ENCODE measurements at regions not wholly inside any gene's neighbourhood (a gene's known extent, or its start where the extent isn't known, plus 50 kb on each side); places are given as distances from the start of the nearest gene placed in this dataset.

- ChIA-PET CTCF (ENCODE audit: partially characterized antibody) (no interaction called here), POLR2A (ENCODE audit: partially characterized antibody) (no interaction called here)
- no peak overlapping the region for H3K4me3 ChIP-seq (ENCODE audit: extremely low read depth in 1 of 4, insufficient read depth in 2 of 4, low read depth in 3 of 4, low read length in 4 of 4)
- DNase-seq (ENCODE audit: low read depth in 1 of 2, low spot score in 2 of 2), result no peak
- H3K23ac ChIP-seq (ENCODE audit: insufficient read length), result no peak overlapping the region
- H3K9me3 ChIP-seq (ENCODE audit: insufficient read depth in 2 of 2, low read depth in 1 of 2, low read length in 1 of 2), result peaks cover 0 to 58% of the 10 kb centered on the region in 2 experiments; a peak in 2 of 4 replicates
- no peak overlapping the region for H3K18ac ChIP-seq (ENCODE audit: extremely low read depth, low read length)
- H3K79me1 ChIP-seq (ENCODE audit: low read depth, low read length), result no peaks in the 10 kb centered on the region
- H2AFZ ChIP-seq (ENCODE audit: low read length), result no peak overlapping the region
- H3K36me3 ChIP-seq (ENCODE audit: control insufficient read depth in 2 of 4, insufficient read depth in 4 of 4, low read length in 3 of 4), result no peaks in the 10 kb centered on the region
- WGBS, 2 experiments (ENCODE audit: extremely low coverage in 1 of 2, insufficient coverage in 1 of 2, insufficient read length in 1 of 2, insufficient replicate concordance in 2 of 2, low coverage in 1 of 2, low lambda C conversion rate in 2 of 2, missing lambda C conversion rate in 1 of 2), result 91% methylated on average over 13 of the region's 22 CpGs; no CpG with 5 or more reads in 1 of the 2 experiments
- no peak overlapping the region for H3K56ac ChIP-seq (replicated peaks; ENCODE audit: insufficient read length, low read depth, low read length)
- no peaks in the 10 kb centered on the region for H3K79me2 ChIP-seq (ENCODE audit: control insufficient read depth in 1 of 2, insufficient read depth in 2 of 2, low read length in 2 of 2)
- H4K8ac ChIP-seq (ENCODE audit: extremely low read depth, insufficient read depth, low read length), result no peak overlapping the region
- no peaks in the 10 kb centered on the region for H3K4me1 ChIP-seq (replicated peaks in 1 of 4; ENCODE audit: control insufficient read depth in 3 of 4, insufficient read depth in 4 of 4, low read length in 3 of 4)
- TF ChIP-seq MAFK (IDR thresholded peaks at IDR 0.05; ENCODE audit: low read depth, low read length) (no peak), ZNF274 (IDR thresholded peaks at IDR 0.05; ENCODE audit: borderline replicate concordance, extremely low read depth, low read length) (no peak), FOSL1 (IDR thresholded peaks at IDR 0.05; ENCODE audit: insufficient read depth, low read depth, low read length) (no peak)
- no peak overlapping the region for H3K4ac ChIP-seq (replicated peaks; ENCODE audit: insufficient read length, low read depth, low read length)
- no peak overlapping the region for H3K14ac ChIP-seq (ENCODE audit: insufficient read length)
- H4K5ac ChIP-seq (ENCODE audit: insufficient read length, low read depth, low read length), result no peak overlapping the region
- H2BK15ac ChIP-seq (ENCODE audit: low read length), result no peak overlapping the region
- no peak overlapping the region for H2AK5ac ChIP-seq (ENCODE audit: low read depth, low read length)
- no peaks in the 10 kb centered on the region for H3K23me2 ChIP-seq (ENCODE audit: low read depth, low read length)
- no peak for FAIRE-seq
- no peak overlapping the region for H4K91ac ChIP-seq (replicated peaks; ENCODE audit: insufficient read length, low read length)
- no peak overlapping the region for H2BK12ac ChIP-seq (ENCODE audit: low read depth, low read length)
- no peaks in the 10 kb centered on the region for H4K20me1 ChIP-seq (replicated peaks in 1 of 2; ENCODE audit: control insufficient read depth in 1 of 2, insufficient read depth in 2 of 2, low read length in 2 of 2)
- no peak overlapping the region for H2BK5ac ChIP-seq (ENCODE audit: low read depth, low read length)
- H2BK20ac ChIP-seq (ENCODE audit: low read length), result no peak overlapping the region
- H3K27me3 ChIP-seq (replicated peaks in 1 of 4; ENCODE audit: control insufficient read depth in 3 of 4, extremely low read depth in 1 of 4, insufficient read depth in 3 of 4, low read length in 3 of 4), result no peaks in the 10 kb centered on the region
- no peak overlapping the region for H3K4me2 ChIP-seq (ENCODE audit: insufficient read depth in 1 of 2, low read depth in 2 of 2, low read length in 2 of 2)
- no peak overlapping the region for H2BK120ac ChIP-seq (replicated peaks; ENCODE audit: low read depth, low read length)
- H3K27ac ChIP-seq (ENCODE audit: low read depth, low read length), result no peak overlapping the region
- no peak overlapping the region for H3K9ac ChIP-seq (replicated peaks in 1 of 4; ENCODE audit: extremely low read depth in 1 of 4, low read depth in 3 of 4, low read length in 3 of 4)
Observed at GRCh38 chr1:143652187-143652586, 319.6 kb downstream of the FAM72C start.
